Activated naive CD4-positive, alpha-beta T cell treated with Interleukin-2 at 50 U/mL for 16 hours (primary cell): ENCODE measurements at regions not wholly inside any gene's neighbourhood (a gene's known extent, or its start where the extent isn't known, plus 50 kb on each side); places are given as distances from the start of the nearest gene placed in this dataset.

Source experiments
- DNase-seq: peaks from one replicate; pipeline ENCODE4 v3.0.0-alpha.2; 2020

GRCh38 chr2:39540414-39540813 lies 103.3 kb upstream of the MAP4K3 start:
- no peak for DNase-seq

DNA sequence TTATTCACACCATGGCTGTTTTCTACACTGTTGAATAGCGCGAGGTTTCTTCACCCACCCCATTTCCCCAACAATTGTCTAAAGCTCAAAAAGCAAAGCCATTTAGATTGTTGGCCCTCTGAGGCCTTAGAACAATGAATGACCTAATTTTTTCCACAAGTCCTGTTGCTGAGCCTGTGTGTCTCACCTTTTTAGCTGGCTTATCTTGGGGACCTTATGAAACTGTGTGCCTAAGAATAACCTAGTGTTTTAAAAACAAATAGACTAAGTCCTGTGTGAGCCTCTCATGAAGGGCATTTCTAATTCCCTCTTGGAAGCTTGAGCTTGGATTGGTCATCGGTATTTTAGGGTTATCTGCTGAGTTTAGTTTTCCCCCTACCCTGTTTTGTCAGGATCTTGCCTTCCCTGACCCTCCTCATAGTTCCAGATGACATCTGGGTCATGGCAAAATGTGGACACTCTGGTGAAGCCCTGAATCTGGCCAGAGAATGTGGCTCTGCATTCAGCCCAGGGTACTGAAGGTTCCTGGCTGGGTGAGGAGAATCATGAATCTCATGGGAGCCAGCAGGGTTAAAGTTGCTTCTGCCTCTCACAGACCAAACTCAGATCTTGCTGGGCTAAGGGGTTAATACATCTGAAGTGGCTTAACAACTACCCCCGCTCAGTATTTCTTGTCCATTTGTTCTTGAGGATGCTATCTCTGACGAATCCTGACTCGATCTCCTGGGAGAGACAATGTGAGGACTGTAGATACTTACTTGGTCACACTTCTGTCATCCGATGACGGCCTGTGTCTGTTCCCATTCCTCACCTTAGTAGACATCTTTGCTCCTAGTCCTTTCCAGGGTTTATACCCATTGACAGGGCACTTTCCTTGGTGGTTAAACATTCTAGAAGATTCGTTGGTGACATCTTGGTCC lies 104.2 kb upstream of the MAP4K3 start:
- no peak for DNase-seq

DNA sequence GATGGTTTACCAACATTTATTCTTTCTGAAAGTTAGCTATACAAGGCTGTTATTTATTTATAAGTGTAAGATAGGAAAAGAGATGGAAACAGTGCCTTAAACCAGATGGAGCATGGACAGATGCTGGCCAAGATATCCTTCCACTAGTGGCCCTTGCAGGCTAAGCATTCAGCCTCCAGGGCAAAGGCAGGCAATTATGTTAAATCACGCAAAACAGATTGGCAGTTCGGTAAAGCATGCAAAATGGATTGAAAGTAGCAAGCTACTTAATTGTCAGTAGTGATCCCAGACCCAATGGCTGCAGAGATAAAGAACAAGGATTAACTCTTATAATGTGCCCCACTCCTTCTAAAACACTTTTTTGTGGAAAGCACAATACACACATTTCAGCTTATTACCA lies 105.4 kb upstream of the MAP4K3 start:
- no peak for DNase-seq

- DNase-seq: no peak
Observed at GRCh38 chr2:39545957-39546356, 108.9 kb upstream of the MAP4K3 start.

- no peak for DNase-seq
Observed at GRCh38 chr2:39546409-39546808, 109.3 kb upstream of the MAP4K3 start.

DNA sequence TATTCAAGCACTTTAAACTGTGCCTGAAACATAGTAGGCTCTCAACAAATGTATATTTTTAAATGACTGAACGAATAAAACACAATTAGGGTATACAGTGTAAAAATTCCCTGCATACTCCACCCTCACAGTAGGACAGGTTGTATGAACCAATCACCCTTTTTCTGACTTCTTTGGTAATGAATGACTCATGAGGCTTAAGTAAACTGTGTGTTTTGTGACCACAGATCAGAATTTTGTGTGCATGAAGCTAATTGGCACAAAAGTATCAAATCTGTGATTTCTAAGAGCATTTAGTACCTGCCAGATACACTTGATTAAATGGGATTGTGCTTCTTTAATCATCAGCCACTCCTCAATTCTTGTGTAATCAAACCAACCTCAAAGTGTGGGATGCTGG lies 109.9 kb upstream of the MAP4K3 start:
- DNase-seq: no peak

GRCh38 chr2:39547811-39548719 lies 111.0 kb upstream of the MAP4K3 start:
- DNase-seq: no peak

- no peak for DNase-seq
Observed at GRCh38 chr2:39549000-39549399, 111.9 kb upstream of the MAP4K3 start.

DNA sequence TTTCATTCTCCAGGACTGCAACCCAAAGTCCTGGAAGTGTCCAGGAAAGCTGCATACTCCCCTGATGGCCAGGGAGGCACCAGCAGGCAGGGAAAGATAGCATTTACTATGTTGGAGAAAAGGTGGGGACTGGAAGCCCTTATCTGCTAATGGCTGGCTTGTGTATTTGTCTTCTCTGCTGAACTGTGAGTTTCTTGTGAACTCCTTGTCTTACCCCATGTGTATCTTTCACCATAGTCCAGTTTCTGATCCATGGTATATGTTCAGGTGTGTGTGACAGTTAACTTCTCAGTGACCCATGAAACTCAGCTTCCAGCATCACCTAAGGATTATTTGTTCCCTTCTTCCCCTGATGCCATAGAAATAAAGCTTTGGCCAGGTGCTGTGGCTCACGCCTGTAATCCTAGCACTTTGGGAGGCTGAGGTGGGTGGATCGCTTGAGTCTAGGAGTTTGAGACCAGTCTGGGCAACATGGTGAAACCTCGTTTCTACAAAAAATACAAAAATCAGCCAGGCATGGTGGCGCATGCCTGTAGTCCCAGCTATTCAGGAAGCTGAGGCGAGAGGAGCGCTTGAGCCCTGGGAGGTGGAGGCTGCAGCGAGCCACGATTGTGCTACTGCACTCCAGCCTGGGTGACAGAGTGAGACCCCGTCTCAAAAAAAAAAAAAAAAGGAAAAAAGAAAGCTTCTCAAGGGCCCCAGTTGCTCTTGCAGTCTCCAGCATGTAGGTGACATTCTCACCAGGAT lies 112.8 kb upstream of the MAP4K3 start:
- DNase-seq: no peak

DNA sequence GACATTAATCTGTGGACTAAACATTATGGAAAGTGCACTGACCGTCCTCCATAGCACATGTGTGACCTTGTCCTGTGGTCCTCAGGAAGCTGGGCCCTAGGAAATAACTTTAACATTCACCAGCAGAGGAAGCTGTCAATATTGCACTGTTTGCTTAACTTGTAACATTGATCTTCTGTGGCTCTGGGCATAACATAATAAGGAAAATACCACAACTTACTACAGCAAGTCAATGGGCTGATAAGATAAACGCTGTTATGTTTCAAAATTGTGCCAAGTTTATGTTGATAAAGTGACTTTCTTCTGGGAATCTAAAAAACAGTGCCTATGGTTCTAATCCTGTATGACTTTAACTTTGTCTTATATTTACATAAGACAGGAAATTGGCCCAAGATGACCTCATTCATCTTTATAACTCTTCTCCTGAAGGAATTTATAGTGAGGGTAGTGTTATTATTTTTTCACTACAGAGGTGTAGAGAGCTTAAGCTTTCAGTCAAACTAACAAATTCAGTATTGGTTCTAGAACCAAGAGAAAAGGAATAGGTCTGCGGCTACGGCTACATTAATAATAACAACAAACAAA lies 113.7 kb upstream of the MAP4K3 start:
- DNase-seq: no peak

DNA sequence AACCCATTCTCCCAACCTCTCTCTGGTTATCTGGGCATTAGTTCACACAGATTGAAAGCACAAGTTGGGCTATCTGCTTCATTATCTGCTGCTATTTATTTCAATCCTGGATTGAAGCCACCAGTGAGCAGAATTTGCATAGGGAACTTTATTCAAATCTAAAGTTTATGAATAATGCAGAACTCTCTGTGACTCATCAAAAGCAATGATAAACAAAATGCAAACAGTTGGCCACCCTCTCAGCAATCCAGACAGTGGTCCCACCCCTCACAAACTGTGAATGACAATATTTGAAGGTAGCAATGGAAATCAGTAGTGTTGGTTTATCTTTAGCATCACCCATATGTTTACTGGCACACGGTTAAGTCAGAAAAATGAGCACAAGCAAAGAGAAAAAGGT lies 106.8 kb upstream of the TMEM178A start:
- no peak for DNase-seq

DNA sequence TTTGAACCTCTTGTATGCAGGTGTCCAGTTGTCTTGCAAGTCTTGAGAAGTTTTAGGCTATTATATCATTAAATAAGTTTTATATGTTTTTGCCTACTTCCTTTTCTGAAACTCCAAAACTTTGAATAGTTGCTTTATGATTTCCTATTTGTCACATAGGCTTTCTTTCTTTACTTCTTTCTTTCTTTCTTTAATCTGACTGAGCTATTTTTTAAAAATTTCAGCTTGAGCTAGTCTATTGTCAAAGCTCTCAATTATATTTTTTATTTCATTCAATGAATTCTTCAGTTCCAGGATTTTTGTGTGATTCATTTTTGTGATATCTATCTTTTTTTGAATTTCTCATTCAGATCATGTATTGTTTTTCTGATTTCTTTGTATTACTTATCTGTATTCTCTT lies 102.1 kb upstream of the TMEM178A start:
- DNase-seq: no peak

DNA sequence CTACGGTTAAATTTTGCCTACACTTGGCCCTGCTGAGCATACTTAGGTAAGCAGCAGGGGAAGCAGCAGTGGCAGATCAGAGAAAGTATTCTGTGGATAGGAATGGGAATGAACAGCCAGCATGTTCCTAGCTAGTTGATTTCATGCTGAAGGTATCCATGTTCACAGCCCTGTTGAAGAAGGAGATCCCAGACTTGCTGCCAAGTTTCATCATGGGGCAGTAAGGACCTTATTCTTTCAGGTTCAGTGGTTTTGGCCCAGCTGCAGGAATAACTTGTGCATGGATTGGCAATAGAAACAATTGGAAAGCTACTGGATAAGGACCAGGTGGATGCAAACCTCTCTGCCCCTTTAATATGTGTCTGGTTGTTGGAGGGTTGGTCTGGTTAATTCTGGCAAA lies 98.2 kb upstream of the TMEM178A start:
- no peak for DNase-seq

GRCh38 chr2:39568116-39568515 lies 97.6 kb upstream of the TMEM178A start:
- DNase-seq: no peak

DNA sequence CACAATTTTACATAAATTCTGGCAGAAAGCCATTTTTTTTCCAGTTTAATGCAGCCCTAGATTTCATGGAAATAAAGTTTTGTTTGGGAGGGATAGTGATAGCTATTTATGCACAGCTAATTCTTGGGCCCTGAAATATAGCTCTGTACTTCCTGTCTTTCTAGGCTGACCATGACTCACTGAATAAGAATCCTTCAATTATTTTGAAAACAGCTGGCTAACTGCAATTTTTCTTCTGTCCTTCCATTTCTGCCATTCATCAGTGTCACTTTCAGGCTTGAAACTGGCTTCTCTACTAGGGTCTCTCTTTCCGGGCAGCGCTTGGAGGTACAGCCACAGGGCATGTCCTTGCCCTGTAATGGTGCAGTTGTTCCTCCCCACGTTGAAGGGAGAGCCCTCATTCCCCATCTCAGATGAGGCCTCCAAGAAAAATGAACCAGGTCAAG lies 97.1 kb upstream of the TMEM178A start:
- no peak for DNase-seq

GRCh38 chr2:39570130-39570555 lies 95.6 kb upstream of the TMEM178A start:
- no peak for DNase-seq

DNA sequence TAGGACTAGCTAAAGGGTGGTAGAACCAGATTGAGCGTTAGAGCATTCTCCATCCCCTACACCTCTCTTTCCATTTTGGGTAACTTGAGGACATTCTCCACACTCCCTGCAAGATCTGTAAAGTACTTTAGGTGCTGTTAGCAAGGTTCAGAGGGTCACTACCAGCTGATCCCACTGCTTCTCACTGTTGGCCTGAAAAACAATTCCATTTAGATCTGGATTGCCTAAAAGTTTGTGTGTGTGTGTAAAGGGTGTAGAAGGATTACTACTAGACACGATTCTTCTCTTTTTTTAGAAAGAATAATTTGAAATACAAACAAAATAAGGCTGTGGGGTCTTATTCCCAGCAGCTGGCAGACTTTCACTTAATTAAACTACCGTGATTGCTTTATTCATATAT lies 95.1 kb upstream of the TMEM178A start:
- DNase-seq: no peak

DNA sequence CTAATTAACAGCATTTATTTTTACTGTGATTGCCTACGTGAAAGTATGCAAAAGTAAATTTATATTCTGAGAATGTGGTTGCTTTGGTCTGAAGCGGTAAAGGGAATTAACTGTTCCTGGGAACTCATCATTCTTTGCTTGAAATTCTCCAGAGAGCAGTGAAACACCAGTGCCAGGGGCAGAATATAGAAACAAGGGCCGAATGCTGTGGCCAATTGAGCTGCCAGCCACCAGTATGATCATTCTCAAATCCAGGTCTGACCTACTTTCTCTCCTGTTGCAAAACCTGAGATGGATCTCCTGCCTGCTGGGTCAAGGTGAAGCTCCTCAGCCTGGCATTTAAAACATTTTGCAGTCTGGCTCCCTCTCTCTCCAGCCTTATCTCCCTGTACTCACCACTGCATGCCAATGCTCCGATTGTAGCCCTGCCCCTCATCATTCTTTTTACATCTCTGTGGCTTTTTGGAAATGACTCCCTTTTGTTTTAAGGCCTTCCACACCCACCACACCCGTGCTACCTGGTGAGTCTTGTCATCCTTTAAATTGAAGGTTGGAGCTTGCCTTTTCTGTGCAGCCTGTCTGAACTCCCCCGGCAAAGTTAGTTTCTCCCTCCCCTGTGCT lies 94.5 kb upstream of the TMEM178A start:
- no peak for DNase-seq

DNA sequence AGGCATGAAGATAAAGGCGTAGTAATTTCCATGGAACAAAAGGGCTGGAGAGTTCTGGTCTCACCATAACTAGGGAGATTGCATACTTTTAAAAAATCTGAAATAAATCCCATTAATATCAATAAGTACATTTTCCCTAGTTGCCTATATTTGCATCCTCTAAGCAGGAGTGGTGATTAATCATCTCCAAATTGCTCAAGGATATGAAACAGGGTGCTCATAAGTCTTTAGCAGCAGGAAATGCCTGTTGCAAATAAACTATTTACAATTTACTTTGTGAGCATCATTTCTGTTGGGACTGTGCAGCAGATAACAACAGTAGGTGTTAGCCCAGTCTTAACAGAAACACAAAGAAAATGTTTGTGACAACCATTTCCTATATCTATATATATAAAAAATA lies 92.4 kb upstream of the TMEM178A start:
- no peak for DNase-seq

DNA sequence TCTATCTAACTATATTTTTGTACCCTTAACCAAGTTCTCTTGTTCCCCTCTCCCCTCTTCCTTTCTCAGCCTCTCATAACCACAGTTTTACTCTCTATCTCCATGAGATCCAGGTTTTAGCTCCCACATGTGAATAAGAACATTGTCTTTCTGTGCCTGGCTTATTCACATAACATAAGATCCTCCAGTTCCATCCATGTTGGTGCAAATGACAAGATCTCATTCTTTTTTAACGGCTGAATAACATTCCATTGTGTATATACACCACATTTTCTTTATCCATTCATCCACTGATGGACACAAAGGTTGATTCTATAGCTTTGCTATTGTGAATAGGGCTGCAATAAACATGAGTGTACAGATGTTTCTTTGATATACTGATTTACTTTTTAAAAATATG lies 83.9 kb upstream of the TMEM178A start:
- no peak for DNase-seq

DNA sequence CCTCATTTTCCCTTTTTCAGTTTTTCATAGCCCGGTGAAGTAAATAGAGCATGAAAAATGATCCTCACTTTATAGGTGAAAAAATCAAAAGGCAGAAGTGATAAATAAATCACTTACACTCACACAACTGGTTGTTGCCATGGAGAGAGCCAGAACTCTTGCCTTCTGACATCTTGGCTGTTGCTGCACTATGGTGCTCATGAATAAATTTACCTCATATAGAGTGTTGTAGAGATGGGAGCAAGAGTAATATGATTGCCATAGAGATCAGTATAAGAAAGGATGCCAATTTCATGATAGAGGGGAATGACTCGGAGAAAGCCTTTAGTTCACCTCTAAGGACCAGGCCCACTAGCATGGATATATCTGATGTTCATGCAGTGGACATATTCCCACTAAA lies 82.5 kb upstream of the TMEM178A start:
- no peak for DNase-seq

DNA sequence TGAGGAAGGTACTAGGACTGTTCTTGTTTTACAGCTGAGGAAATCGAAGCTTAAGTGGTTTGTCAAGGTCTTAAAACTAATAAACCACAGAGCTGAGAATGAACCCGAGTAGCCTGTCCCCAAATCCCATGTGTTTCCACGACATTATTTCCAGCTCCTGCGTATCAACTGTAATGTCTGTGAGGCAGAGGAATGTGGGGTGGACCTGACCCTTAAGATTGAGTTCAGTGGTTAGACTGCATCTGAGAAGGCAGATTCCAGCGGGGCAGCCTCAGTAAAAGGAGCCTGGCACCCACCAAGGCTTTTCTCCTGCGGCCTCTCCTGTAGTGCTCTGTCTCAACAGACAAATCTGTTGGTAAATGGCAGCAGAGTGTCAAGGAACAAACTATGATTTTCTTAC lies 81.9 kb upstream of the TMEM178A start:
- DNase-seq: no peak
